ENCODE measurements at regions not wholly inside any gene's neighbourhood (a gene's known extent, or its start where the extent isn't known, plus 50 kb on each side); places are given as distances from the start of the nearest gene placed in this dataset.
A peak's percentile ranks its signal among the peaks of the same experiment; 100 is the strongest.

GRCh38 chr5:127227881-127228280 lies 62.7 kb upstream of the MEGF10 start:
- H3K27ac ChIP-seq = no peak overlapping the region
- H4K20me1 ChIP-seq (ENCODE audit: insufficient read depth) = no peaks in the 10 kb centered on the region
- H3K79me2 ChIP-seq (ENCODE audit: insufficient read depth, low read depth) = no peaks in the 10 kb centered on the region
- no peak overlapping the region for H3K4me2 ChIP-seq
- H3K9ac ChIP-seq = no peak overlapping the region
- H3K36me3 ChIP-seq (ENCODE audit: insufficient read depth) = no peaks in the 10 kb centered on the region
- no peak overlapping the region for H2AFZ ChIP-seq (ENCODE audit: low read depth)
- H3K4me3 ChIP-seq (IDR thresholded peaks at IDR 0.05; ENCODE audit: insufficient read depth, low read depth, low read length) = no peak overlapping the region
- peaks cover 5% of the 10 kb centered on the region for H3K4me1 ChIP-seq (ENCODE audit: low read depth, poor library complexity, severe bottlenecking)
- no peak for TF ChIP-seq CTCF (conservative IDR thresholded peaks at IDR 0.05; ENCODE audit: low read depth, low read length)
- no peaks in the 10 kb centered on the region for H3K27me3 ChIP-seq (ENCODE audit: insufficient read depth, low read depth)

- Histone ChIP-seq H3K9ac (peak overlapping the region; percentile 75; the same call in 1 of the 2 replicates), H3K4me1 (ENCODE audit: low read depth, poor library complexity, severe bottlenecking) (peaks cover 5% of the 10 kb centered on the region), H3K79me2 (ENCODE audit: insufficient read depth, low read depth) (no peaks in the 10 kb centered on the region), H3K4me2 (peak overlapping the region; percentile 82; the same call in 1 of the 2 replicates), H2AFZ (ENCODE audit: low read depth) (peak overlapping the region; percentile 96), H3K4me3 (IDR thresholded peaks at IDR 0.05; ENCODE audit: insufficient read depth, low read depth, low read length) (no peak overlapping the region), H4K20me1 (ENCODE audit: insufficient read depth) (no peaks in the 10 kb centered on the region), H3K27ac (no peak overlapping the region; the same call in 1 of the 2 replicates), H3K27me3 (ENCODE audit: insufficient read depth, low read depth) (no peaks in the 10 kb centered on the region), H3K36me3 (ENCODE audit: insufficient read depth) (no peaks in the 10 kb centered on the region)
- no peak for TF ChIP-seq CTCF (conservative IDR thresholded peaks at IDR 0.05; ENCODE audit: low read depth, low read length)
These were observed 61.9 kb upstream of the MEGF10 start for GRCh38 chr5:127228540-127229184.

- H3K4me3 ChIP-seq (IDR thresholded peaks at IDR 0.05; ENCODE audit: insufficient read depth, low read depth, low read length) = peak overlapping the region; percentile 36
- peak overlapping the region; percentile 75 for H3K9ac ChIP-seq
- H2AFZ ChIP-seq (ENCODE audit: low read depth) = peak overlapping the region; percentile 96
These were observed 61.3 kb upstream of the MEGF10 start for GRCh38 chr5:127229185-127229889.

GRCh38 chr5:127231118-127231517 lies 59.5 kb upstream of the MEGF10 start:
- Histone ChIP-seq H3K27me3 (ENCODE audit: insufficient read depth, low read depth) (no peaks in the 10 kb centered on the region), H3K36me3 (ENCODE audit: insufficient read depth) (no peaks in the 10 kb centered on the region), H3K79me2 (ENCODE audit: insufficient read depth, low read depth) (no peaks in the 10 kb centered on the region), H3K4me1 (ENCODE audit: low read depth, poor library complexity, severe bottlenecking) (peaks cover 5% of the 10 kb centered on the region), H3K4me3 (IDR thresholded peaks at IDR 0.05; ENCODE audit: insufficient read depth, low read depth, low read length) (no peak overlapping the region), H4K20me1 (ENCODE audit: insufficient read depth) (no peaks in the 10 kb centered on the region), H3K4me2 (no peak overlapping the region), H3K27ac (no peak overlapping the region), H3K9ac (no peak overlapping the region), H2AFZ (ENCODE audit: low read depth) (no peak overlapping the region)
- no peak for TF ChIP-seq CTCF (conservative IDR thresholded peaks at IDR 0.05; ENCODE audit: low read depth, low read length)

More at GRCh38 chr5:127229185-127229889, 61.3 kb upstream of the MEGF10 start:
- Histone ChIP-seq H3K36me3 (ENCODE audit: insufficient read depth) (no peaks in the 10 kb centered on the region), H3K27me3 (ENCODE audit: insufficient read depth, low read depth) (no peaks in the 10 kb centered on the region), H3K4me1 (ENCODE audit: low read depth, poor library complexity, severe bottlenecking) (peaks cover 5% of the 10 kb centered on the region), H3K27ac (peak overlapping the region; percentile 45), H4K20me1 (ENCODE audit: insufficient read depth) (no peaks in the 10 kb centered on the region), H3K4me2 (peak overlapping the region; percentile 82), H3K79me2 (ENCODE audit: insufficient read depth, low read depth) (no peaks in the 10 kb centered on the region)
- 0 out of 2 replicates have a peak, but pooled peaks have one; percentile 28 for TF ChIP-seq CTCF (conservative IDR thresholded peaks at IDR 0.05; ENCODE audit: low read depth, low read length)
